Smooth muscle cell (in vitro differentiated cells): ENCODE measurements at regions not wholly inside any gene's neighbourhood (a gene's known extent, or its start where the extent isn't known, plus 50 kb on each side); places are given as distances from the start of the nearest gene placed in this dataset.

ENCODE experiments used
- DNase-seq: peaks from one replicate; lab custom pipeline; 2025; ENCODE audit not compliant: unreplicated experiment; lab: John Stamatoyannopoulos, UW
- H2AFZ ChIP-seq: fragments of 200-600 bp; sonication (generic); 2 replicates; pipeline ENCODE4 v1.6.0; 2016; ENCODE audit warnings: antibody characterized with exemption, low read depth, mild to moderate bottlenecking
- H3F3A ChIP-seq: fragments of 200-600 bp; sonication (generic); 2 replicates; pipeline ENCODE4 v1.6.0; 2017; ENCODE audit warnings: antibody characterized with exemption, low read depth
- H3K27ac ChIP-seq: fragments of 200-600 bp; sonication (generic); 2 replicates; pipeline ENCODE4 v1.5.1; 2016; ENCODE audit warnings: low read depth, mild to moderate bottlenecking
- H3K27me3 ChIP-seq: fragments of 200-600 bp; sonication (generic); 2 replicates; pipeline ENCODE4 v1.6.1; 2016; ENCODE audit warnings: low read depth, mild to moderate bottlenecking
- H3K36me3 ChIP-seq: fragments of 200-600 bp; sonication (generic); 2 replicates; pipeline ENCODE4 v1.5.1; 2016; ENCODE audit warnings: low read depth
- H3K4me1 ChIP-seq: fragments of 200-600 bp; sonication (generic); 2 replicates; pipeline ENCODE4 v1.5.1; 2016; ENCODE audit warnings: low read depth
- H3K4me2 ChIP-seq: fragments of 200-600 bp; sonication (generic); 2 replicates; pipeline ENCODE4 v1.6.0; 2016; ENCODE audit warnings: mild to moderate bottlenecking
- H3K4me3 ChIP-seq: fragments of 200-600 bp; sonication (generic); 2 replicates; pipeline ENCODE4 v1.5.1; 2016; ENCODE audit warnings: mild to moderate bottlenecking
- H3K79me2 ChIP-seq: fragments of 200-600 bp; sonication (generic); 2 replicates; pipeline ENCODE4 v1.6.0; 2016; ENCODE audit warnings: low read depth, mild to moderate bottlenecking
- H3K9ac ChIP-seq: fragments of 200-600 bp; sonication (generic); 2 replicates; pipeline ENCODE4 v1.6.0; 2016; ENCODE audit warnings: low read depth
- H3K9me3 ChIP-seq: fragments of 200-600 bp; sonication (generic); replicated peaks from 2 replicates; pipeline ENCODE4 v1.5.1; 2016; ENCODE audit warnings: low read depth
- H4K20me1 ChIP-seq: fragments of 200-600 bp; sonication (generic); 2 replicates; pipeline ENCODE4 v1.6.0; 2016; ENCODE audit warnings: low read depth
- CTCF ChIP-seq: fragments of 200-600 bp; sonication (generic); IDR thresholded peaks from 2 replicates; pipeline ENCODE4 v1.5.1; 2017; ENCODE audit warnings: borderline replicate concordance, mild to moderate bottlenecking, antibody characterized with exemption; ENCODE audit not compliant: insufficient read depth, poor library complexity, severe bottlenecking
- WGBS: methylation state at CpG from one replicate; pipeline ENCODE4 v1.1.7; 2016; ENCODE audit warnings: low lambda C conversion rate; 5-methylcytosine and 5-hydroxymethylcytosine counted together

GRCh38 chr1:24984300-24984699 lies 54.2 kb upstream of the RUNX3 start:
- no peak overlapping the region for H3K9ac ChIP-seq
- no peaks in the 10 kb centered on the region for H3F3A ChIP-seq
- H3K79me2 ChIP-seq = no peaks in the 10 kb centered on the region
- no peak overlapping the region for H3K4me3 ChIP-seq
- no peaks in the 10 kb centered on the region for H4K20me1 ChIP-seq
- H3K4me1 ChIP-seq = no peaks in the 10 kb centered on the region
- no peak for DNase-seq
- H2AFZ ChIP-seq = no peak overlapping the region
- H3K36me3 ChIP-seq = no peaks in the 10 kb centered on the region
- TF ChIP-seq CTCF = no peak
- no peaks in the 10 kb centered on the region for H3K9me3 ChIP-seq
- no peaks in the 10 kb centered on the region for H3K27me3 ChIP-seq
- no peak overlapping the region for H3K4me2 ChIP-seq
- 77% methylated on average over 2 of the region's 2 CpGs for WGBS
- H3K27ac ChIP-seq = no peak overlapping the region

- Histone ChIP-seq H3K79me2 (no peaks in the 10 kb centered on the region), H3F3A (no peaks in the 10 kb centered on the region), H3K27me3 (no peaks in the 10 kb centered on the region), H3K4me3 (no peak overlapping the region), H4K20me1 (no peaks in the 10 kb centered on the region), H3K9me3 (no peaks in the 10 kb centered on the region), H3K4me2 (no peak overlapping the region), H3K9ac (no peak overlapping the region), H2AFZ (no peak overlapping the region), H3K36me3 (no peaks in the 10 kb centered on the region), H3K4me1 (no peaks in the 10 kb centered on the region), H3K27ac (no peak overlapping the region)
- no peak for DNase-seq
- no peak for TF ChIP-seq CTCF
- 89% methylated on average over 12 of the region's 12 CpGs for WGBS
Measured at GRCh38 chr1:24983006-24983680, 53.1 kb upstream of the RUNX3 start.

- no peak overlapping the region for H3K4me2 ChIP-seq
- H3K9me3 ChIP-seq = no peaks in the 10 kb centered on the region
- H3K9ac ChIP-seq = no peak overlapping the region
- no peaks in the 10 kb centered on the region for H3K27me3 ChIP-seq
- no peaks in the 10 kb centered on the region for H3K79me2 ChIP-seq
- no peaks in the 10 kb centered on the region for H4K20me1 ChIP-seq
- no peak for DNase-seq
- no peaks in the 10 kb centered on the region for H3F3A ChIP-seq
- no peak overlapping the region for H2AFZ ChIP-seq
- no peak overlapping the region for H3K4me3 ChIP-seq
- WGBS = 93% methylated on average over 11 of the region's 11 CpGs
- no peaks in the 10 kb centered on the region for H3K4me1 ChIP-seq
- H3K27ac ChIP-seq = no peak overlapping the region
- no peaks in the 10 kb centered on the region for H3K36me3 ChIP-seq
- TF ChIP-seq CTCF = no peak
Measured at GRCh38 chr1:24981631-24982005, 51.5 kb upstream of the RUNX3 start.
